HepG2 (cell line): ENCODE measurements at regions not wholly inside any gene's neighbourhood (a gene's known extent, or its start where the extent isn't known, plus 50 kb on each side); places are given as distances from the start of the nearest gene placed in this dataset.

Experiments
- ATAC-seq: fragments of 200-7000 bp; cut with Tn5 transposase; 3 replicates; pipeline ENCODE4 v1.9.1; 2020; ENCODE audit warnings: mild to moderate bottlenecking, moderate library complexity
- BruUV-seq: library from RNA; stranded (reverse); fragments of 400-500 nt; replicated peaks from 2 replicates; lab custom pipeline; 2021; lab: Mats Ljungman, UMichigan
- CTCF ChIA-PET: fragments of 300-600 bp; formaldehyde crosslinking; extraction: SDS; loops from one replicate; lab custom pipeline; 2021; ENCODE audit warnings: low total read pairs, inconsistent platforms, low intra/inter-chr PET ratio; lab: Yijun Ruan, JAX
- POLR2A ChIA-PET: fragments of 350-600 bp; sonication (Branson Sonifier 250); formaldehyde crosslinking; loops from one replicate; lab custom pipeline; 2020; ENCODE audit warnings: antibody characterized with exemption, inconsistent platforms; lab: Yijun Ruan, JAX
- DNase-seq: peaks from one replicate; pipeline ENCODE4 v3.0.0-alpha.2; 2015; ENCODE audit warnings: low spot score
- FAIRE-seq: peaks from 3 replicates; lab custom pipeline; 2011; peaks lifted over from hg19 to GRCh38; lab: Jason Lieb, UNC
- H2AFZ ChIP-seq: one replicate; pipeline ENCODE4 v1.6.1; 2011; ENCODE audit warnings: low read length, inconsistent platforms
- H3K27ac ChIP-seq: fragments of 300-600 bp; 3 replicates; pipeline ENCODE4 v1.8.0; 2011; ENCODE audit warnings: mixed run types, mild to moderate bottlenecking, mixed read lengths, low read length, inconsistent platforms; ENCODE audit not compliant: insufficient read depth; ENCODE audit errors: extremely low read length
- H3K27me3 ChIP-seq, 2 experiments: fragments of 200-600 bp in 1 of 2; 2 replicates in 1 of 2; 3 replicates in 1 of 2; pipeline versions ENCODE4 v1.6.0 to v1.8.0; 2011; ENCODE audit warnings: low read length in 2 of 2, mild to moderate bottlenecking in 2 of 2, moderate library complexity in 2 of 2, inconsistent platforms in 1 of 2; ENCODE audit not compliant: insufficient read depth in 2 of 2, control insufficient read depth in 1 of 2
- H3K36me3 ChIP-seq, 2 experiments: fragments of 200-600 bp in 1 of 2; replicated peaks in 1 of 2; 2 replicates in 1 of 2; 3 replicates in 1 of 2; pipeline versions ENCODE4 v1.5.1 to v1.8.0; 2011; ENCODE audit warnings: low read length in 2 of 2, inconsistent platforms in 1 of 2; ENCODE audit not compliant: insufficient read depth in 2 of 2, control insufficient read depth in 1 of 2
- H3K4me1 ChIP-seq: 2 replicates; pipeline ENCODE4 v1.5.1; 2012; ENCODE audit warnings: low read length, inconsistent platforms; ENCODE audit not compliant: insufficient read depth
- H3K4me2 ChIP-seq: 2 replicates; pipeline ENCODE4 v1.6.0; 2011; ENCODE audit warnings: low read depth, low read length, inconsistent platforms
- H3K4me3 ChIP-seq, 3 experiments: fragments of 200-600 bp in 1 of 3; sonication (generic), shearing (Covaris generic) in 1 of 3; replicated peaks in 1 of 3; 2 replicates each; pipeline ENCODE4 v1.5.1; 2011 to 2016; ENCODE audit warnings: low read length in 3 of 3, inconsistent platforms in 2 of 3, low read depth in 2 of 3, mild to moderate bottlenecking in 2 of 3, control low read depth in 1 of 3, mixed read lengths in 1 of 3; ENCODE audit not compliant: insufficient read depth in 1 of 3
- H3K79me2 ChIP-seq: one replicate; pipeline ENCODE4 v1.6.1; 2011; ENCODE audit warnings: low read length, inconsistent platforms; ENCODE audit not compliant: insufficient read depth
- H3K9ac ChIP-seq: 2 replicates; pipeline ENCODE4 v1.6.0; 2011; ENCODE audit warnings: mild to moderate bottlenecking, low read depth, low read length, inconsistent platforms; ENCODE audit not compliant: insufficient read depth
- H3K9me3 ChIP-seq: 2 replicates; pipeline ENCODE4 v1.5.1; 2012; ENCODE audit warnings: mild to moderate bottlenecking, low read length
- H4K20me1 ChIP-seq: 2 replicates; pipeline ENCODE4 v1.6.0; 2011; ENCODE audit warnings: inconsistent platforms, mild to moderate bottlenecking, low read length, moderate library complexity; ENCODE audit not compliant: insufficient read depth
- CREM ChIP-seq, 2 experiments: sonication (generic) in 1 of 2; formaldehyde crosslinking in 1 of 2; IDR thresholded peaks; 2 replicates each; pipeline versions ENCODE4 v1.4.0 to v1.6.1; 2016 to 2020; ENCODE audit warnings: antibody characterized with exemption in 1 of 2, mild to moderate bottlenecking in 1 of 2, missing genetic modification reagents in 1 of 2
- MYPOP ChIP-seq: sonication (generic); formaldehyde crosslinking; IDR thresholded peaks from 2 replicates; pipeline ENCODE4 v1.8.1; 2023; ENCODE audit warnings: mild to moderate bottlenecking, moderate library complexity, missing genetic modification reagents
- NFKB2 ChIP-seq: sonication (generic); formaldehyde crosslinking; IDR thresholded peaks from 2 replicates; pipeline ENCODE4 v1.4.0; 2020; ENCODE audit warnings: missing genetic modification reagents, borderline replicate concordance
- RORA ChIP-seq: sonication (generic); formaldehyde crosslinking; IDR thresholded peaks from 2 replicates; pipeline ENCODE4 v1.5.0; 2020; ENCODE audit warnings: mild to moderate bottlenecking, missing genetic modification reagents, moderate library complexity
- ZNF138 ChIP-seq: sonication (generic); formaldehyde crosslinking; IDR thresholded peaks from 2 replicates; pipeline ENCODE4 v1.5.0; 2020; ENCODE audit warnings: mild to moderate bottlenecking, low read depth, missing genetic modification reagents
- ZNF280B ChIP-seq: sonication (generic); formaldehyde crosslinking; IDR thresholded peaks from 2 replicates; pipeline ENCODE4 v1.5.0; 2020; ENCODE audit warnings: missing genetic modification reagents, mild to moderate bottlenecking, borderline replicate concordance
- ZNF503 ChIP-seq: sonication (generic); formaldehyde crosslinking; IDR thresholded peaks from 2 replicates; pipeline ENCODE4 v1.4.0; 2020; ENCODE audit warnings: missing genetic modification reagents
- ZNF670 ChIP-seq: sonication (generic); formaldehyde crosslinking; IDR thresholded peaks from 2 replicates; pipeline ENCODE4 v1.8.0; 2022; ENCODE audit warnings: mild to moderate bottlenecking, missing genetic modification reagents, borderline replicate concordance
- ZNF790 ChIP-seq: sonication (generic); formaldehyde crosslinking; IDR thresholded peaks from 2 replicates; pipeline ENCODE4 v1.8.0; 2022; ENCODE audit warnings: missing genetic modification reagents, mild to moderate bottlenecking, borderline replicate concordance
- ZNF83 ChIP-seq: sonication (generic); formaldehyde crosslinking; IDR thresholded peaks from 2 replicates; pipeline ENCODE4 v1.4.0; 2020; ENCODE audit warnings: missing genetic modification reagents, mild to moderate bottlenecking, borderline replicate concordance
- WGBS: methylation state at CpG from one replicate; pipeline ENCODE4 v1.1.6; 2017; ENCODE audit warnings: low lambda C conversion rate; 5-methylcytosine and 5-hydroxymethylcytosine counted together
- in situ Hi-C: cut with HindIII; loops from 2 replicates; pipeline ENCODE4 v1.10.0; 2017; ENCODE audit warnings: low pct_unique_long_range_greater_than_20kb; ENCODE audit not compliant: extremely low pct_ligation_motif_present
- intact Hi-C: fragments of 100-400 bp; cut with micrococcal nuclease; formaldehyde crosslinking; loops from one replicate; pipeline ENCODE4 v1.10.0; 2022; ENCODE audit not compliant: unreplicated experiment

- Histone ChIP-seq H3K27ac (no peak overlapping the region), H3K4me3 (no peak overlapping the region), H3K4me1 (no peaks in the 10 kb centered on the region), H3K9me3 (no peaks in the 10 kb centered on the region), H3K4me2 (no peak overlapping the region), H2AFZ (no peak overlapping the region), H4K20me1 (no peaks in the 10 kb centered on the region), H3K27me3 (no peaks in the 10 kb centered on the region), H3K79me2 (no peaks in the 10 kb centered on the region), H3K36me3 (no peaks in the 10 kb centered on the region), H3K9ac (no peak overlapping the region)
- ATAC-seq: no peak
- ChIA-PET POLR2A (no interaction called here), CTCF (interaction anchor here (2.7 kb wide), 1 partner anchor 826 kb away, joined by 10 read pairs; no protein-coding TSS in a partner anchor)
- TF ChIP-seq ZNF503 (CRISPR knock-in tag): no peak
- FAIRE-seq: no peak
- no TSS peak for BruUV-seq
- 8% methylated on average over 5 of the region's 5 CpGs for WGBS
- no peak for DNase-seq
- in situ Hi-C loops (loop anchor here (10.0 kb wide), 1 partner anchor 826 kb away; no protein-coding TSS in a partner anchor), intact Hi-C loops (loop anchor here (2.0 kb wide), 1 partner anchor 938 kb away; no protein-coding TSS in a partner anchor)
Observed at GRCh38 chr2:198659096-198659870, 798.5 kb downstream of the SATB2 start.

- ChIA-PET POLR2A (no interaction called here), CTCF (interaction anchor here (2.7 kb wide), 1 partner anchor 828 kb away, joined by 10 read pairs; no protein-coding TSS in a partner anchor)
- H3K4me1 ChIP-seq: no peaks in the 10 kb centered on the region
- no peaks in the 10 kb centered on the region for H3K36me3 ChIP-seq
- H4K20me1 ChIP-seq: no peaks in the 10 kb centered on the region
- H2AFZ ChIP-seq: no peak overlapping the region
- no TSS peak for BruUV-seq
- intact Hi-C loops (loop anchor here (1.0 to 2.0 kb wide), 2 partner anchors 829 to 939 kb away; no protein-coding TSS in a partner anchor), in situ Hi-C loops (loop anchor here (10.0 kb wide), 1 partner anchor 827 kb away; no protein-coding TSS in a partner anchor)
- H3K4me2 ChIP-seq: no peak overlapping the region
- 1% methylated on average over 6 of the region's 6 CpGs for WGBS
- H3K4me3 ChIP-seq: no peak overlapping the region
- ATAC-seq (peak; percentile 28; the same call in 1 of the 3 replicates), FAIRE-seq (peak; percentile 47), DNase-seq (peak; percentile 7)
- no peaks in the 10 kb centered on the region for H3K9me3 ChIP-seq
- no peak overlapping the region for H3K27ac ChIP-seq
- no peak overlapping the region for H3K9ac ChIP-seq
- no peaks in the 10 kb centered on the region for H3K27me3 ChIP-seq
- no peaks in the 10 kb centered on the region for H3K79me2 ChIP-seq
- TF ChIP-seq MYPOP (CRISPR knock-in tag) (no peak), ZNF670 (CRISPR knock-in tag) (no peak), ZNF83 (CRISPR knock-in tag) (no peak), ZNF138 (no peak), ZNF280B (no peak), NFKB2 (CRISPR knock-in tag) (no peak), ZNF790 (CRISPR knock-in tag) (no peak), RORA (CRISPR knock-in tag) (no peak), CREM (IDR thresholded peaks at IDR 0.05) (no peak), CREM (CRISPR knock-in tag; IDR thresholded peaks at IDR 0.05) (no peak)
Observed at GRCh38 chr2:198657512-198658121, 800.1 kb downstream of the SATB2 start.
